Activated naive CD4-positive, alpha-beta T cell treated with Interleukin-2 at 50 U/mL for 16 hours (primary cell): ENCODE measurements at regions not wholly inside any gene's neighbourhood (a gene's known extent, or its start where the extent isn't known, plus 50 kb on each side); places are given as distances from the start of the nearest gene placed in this dataset.
"Not testable (repeated sequence)": the region's sequence is repeated elsewhere in the genome, so short reads cannot be mapped to it uniquely, and the experiment has no call there.

Source experiments
- DNase-seq: peaks from one replicate; pipeline ENCODE4 v3.0.0-alpha.2; 2020

DNA sequence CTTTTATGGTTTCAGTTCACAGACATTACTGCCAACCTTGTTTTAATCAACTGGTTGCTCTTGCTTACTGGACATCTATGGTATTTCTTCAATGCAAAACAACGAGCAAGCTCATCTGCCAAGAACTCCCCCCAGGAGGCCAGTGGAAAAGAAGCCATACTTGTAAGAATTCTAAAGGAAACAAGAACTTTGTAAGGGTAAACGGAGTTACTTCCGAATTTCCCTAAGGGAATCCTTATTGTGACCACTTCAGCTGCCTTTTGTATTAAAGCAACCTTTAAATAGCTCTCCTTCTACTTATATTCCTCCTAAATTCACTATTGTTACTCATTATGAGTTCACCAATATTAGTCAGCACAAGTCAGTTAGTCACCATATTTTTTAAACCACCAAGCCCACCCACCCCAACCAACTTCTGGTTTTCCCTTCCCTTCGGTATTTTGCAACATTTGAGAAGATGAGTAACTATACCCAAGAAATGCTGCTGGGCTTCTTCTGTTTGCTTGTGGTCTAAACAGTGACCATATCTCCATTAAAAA lies 602.8 kb upstream of the DIPK2B start:
- DNase-seq, result peak; percentile 50

DNA sequence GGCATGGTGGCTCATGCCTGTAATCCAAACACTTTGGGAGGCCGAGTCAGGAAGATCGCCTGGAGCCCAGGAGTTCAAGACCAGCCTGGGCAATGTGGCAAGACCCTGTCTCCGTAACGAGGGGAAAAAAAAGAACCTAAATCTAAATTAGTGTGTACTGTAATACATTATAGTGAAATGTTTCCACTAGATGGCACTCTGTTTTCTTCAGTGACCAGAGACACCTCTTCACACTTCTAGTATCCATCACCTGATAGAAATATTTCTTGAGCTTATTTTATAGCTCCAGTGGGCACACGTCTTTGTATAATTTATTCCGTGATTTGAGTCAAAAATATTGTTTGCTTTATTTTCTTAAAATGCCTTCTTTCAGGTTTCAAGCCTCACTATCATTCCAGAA lies 600.9 kb upstream of the DIPK2B start:
- DNase-seq, result no peak

DNA sequence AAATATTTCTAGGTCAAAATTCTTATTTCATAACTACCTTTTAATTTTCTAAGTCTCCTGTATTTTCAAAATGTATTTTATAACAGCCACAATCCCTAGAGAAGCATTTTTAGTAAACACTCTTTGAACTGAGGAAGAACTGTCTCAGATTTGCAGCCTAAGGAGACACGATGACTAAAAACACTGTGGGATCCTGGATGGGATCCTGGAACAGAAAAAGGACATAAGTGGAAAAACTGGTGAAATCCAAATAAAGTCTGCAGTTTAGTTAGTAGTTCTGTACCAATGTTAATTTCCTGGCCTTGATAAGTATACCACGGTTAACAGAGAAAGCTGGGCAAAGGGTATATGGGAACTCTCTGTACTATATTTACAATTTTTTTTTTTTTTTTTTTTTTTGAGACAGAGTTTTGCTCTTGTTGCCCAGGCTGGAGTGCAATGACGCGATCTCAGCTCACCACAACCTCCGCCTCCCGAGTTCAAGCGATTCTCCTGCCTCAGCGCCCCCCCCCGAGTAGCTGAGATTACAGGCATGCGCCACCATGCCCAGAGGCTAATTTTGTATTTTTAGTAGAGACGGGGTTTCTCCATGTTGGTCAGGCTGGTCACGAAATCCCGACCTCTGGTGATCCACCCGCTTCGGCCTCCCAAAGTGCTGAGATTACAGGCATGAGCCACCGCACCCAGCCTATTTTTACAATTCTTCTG lies 600.2 kb upstream of the DIPK2B start:
- DNase-seq, result not testable (repeated sequence)

- no peak for DNase-seq
Observed at GRCh38 chrX:45799576-45799975, 598.9 kb upstream of the DIPK2B start.

DNA sequence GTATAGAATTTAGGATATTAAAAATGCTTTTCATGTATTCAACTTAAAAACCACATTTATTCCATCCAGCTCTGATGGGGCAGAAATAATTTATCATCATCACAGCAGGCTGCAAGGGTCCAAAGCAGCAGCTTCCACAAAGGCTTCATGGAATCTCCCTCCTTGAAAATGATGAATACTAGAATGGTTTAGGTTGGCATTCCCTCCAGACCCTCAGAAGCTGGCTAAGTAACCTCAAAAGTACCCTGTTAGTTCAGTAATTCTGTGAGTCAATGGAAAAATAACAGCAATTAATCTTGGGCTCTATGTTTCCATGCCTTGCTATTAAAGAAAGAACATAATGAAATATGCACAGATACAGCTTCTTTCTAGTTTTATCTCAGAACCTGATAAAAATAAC lies 594.9 kb upstream of the DIPK2B start:
- no peak for DNase-seq

DNA sequence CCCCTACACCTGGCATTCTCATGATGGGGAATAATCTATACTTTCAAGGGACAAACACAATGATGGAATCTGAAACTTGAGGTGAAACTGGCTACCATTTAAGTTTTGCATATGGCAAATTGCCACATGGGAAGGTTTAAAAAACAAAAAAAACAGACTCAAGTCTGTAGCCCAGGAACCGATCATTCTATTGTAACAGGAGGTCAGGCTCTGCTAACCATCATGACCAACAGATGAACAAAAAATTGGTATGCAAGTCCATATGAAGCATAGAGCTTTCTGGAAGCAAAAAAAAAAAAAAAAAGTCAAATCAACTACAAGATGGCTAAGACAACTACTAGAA lies 594.3 kb upstream of the DIPK2B start:
- no peak for DNase-seq

DNA sequence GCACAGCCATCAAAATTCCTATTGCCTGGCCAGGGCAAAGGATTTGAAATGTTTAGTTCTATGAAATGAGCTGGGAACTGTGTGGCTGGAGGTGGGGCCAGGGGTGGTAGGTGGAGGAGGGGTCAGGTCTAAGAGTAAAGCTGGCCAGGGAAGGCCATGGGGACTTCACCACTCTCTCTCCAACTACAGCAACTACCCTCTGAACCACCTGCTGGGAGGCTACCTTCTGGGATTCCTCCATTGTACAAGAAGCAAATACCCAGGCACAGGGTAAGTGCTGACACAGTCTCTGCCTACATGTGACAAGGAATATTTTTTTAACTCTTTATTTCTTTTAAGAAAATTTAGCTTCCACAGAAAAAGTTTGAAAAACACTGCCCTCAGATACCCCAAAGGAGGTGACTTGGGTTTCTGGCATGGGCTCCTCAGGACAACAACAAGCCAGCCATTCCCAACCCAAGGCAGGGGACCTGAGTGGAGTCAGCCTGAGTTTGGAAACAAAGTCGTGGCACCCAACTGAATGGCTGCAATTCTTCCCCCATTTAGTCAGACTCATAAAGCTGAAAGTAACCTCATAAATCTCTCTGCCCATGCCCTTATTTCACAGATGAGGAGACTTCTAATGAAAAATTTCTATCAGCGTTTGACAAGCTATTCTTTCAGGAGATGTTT lies 593.8 kb upstream of the DIPK2B start:
- no peak for DNase-seq

DNA sequence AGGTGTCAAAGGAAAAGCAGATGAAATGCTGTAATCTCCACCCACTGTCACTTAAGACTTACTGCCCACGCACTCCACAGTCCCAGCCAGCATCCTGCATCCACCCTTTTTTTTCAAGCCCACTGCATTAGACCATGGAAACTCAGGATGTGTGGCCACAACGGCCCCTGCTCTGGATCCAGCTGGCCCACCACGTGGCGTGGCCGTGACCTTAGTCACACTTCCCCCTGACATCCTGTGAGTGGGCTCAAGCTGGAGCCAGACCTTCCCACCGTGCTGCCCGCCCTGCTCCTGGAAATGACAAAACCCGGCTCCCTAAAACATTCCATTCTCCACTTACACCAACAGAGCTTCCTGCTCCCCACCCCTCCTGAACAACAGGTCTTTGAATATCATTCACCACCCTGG lies 588.3 kb upstream of the DIPK2B start:
- DNase-seq, result no peak

GRCh38 chrX:45788315-45788714 lies 587.6 kb upstream of the DIPK2B start:
- DNase-seq, result no peak

- no peak for DNase-seq
Observed at GRCh38 chrX:45784590-45784989, 583.9 kb upstream of the DIPK2B start.

DNA sequence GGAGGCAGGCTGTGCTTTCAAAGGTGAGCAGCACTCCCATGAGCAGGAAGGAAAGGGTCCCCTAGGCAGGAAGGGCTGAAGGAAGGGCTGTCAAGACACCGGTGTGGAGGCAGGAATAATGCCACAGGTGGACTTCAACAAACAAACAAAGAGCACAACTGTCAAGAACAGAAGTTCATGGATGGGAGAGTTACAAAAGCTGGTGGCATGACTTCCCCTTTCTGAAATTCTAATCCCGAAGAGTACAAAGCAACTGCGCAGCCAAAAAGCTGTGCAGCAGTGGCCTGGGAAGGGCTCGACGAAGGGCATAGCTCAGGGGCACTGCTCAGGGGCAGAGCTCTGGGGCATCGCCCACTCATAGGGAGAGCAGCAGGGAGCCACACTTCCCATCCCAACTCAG lies 582.3 kb upstream of the DIPK2B start:
- DNase-seq, result no peak

DNA sequence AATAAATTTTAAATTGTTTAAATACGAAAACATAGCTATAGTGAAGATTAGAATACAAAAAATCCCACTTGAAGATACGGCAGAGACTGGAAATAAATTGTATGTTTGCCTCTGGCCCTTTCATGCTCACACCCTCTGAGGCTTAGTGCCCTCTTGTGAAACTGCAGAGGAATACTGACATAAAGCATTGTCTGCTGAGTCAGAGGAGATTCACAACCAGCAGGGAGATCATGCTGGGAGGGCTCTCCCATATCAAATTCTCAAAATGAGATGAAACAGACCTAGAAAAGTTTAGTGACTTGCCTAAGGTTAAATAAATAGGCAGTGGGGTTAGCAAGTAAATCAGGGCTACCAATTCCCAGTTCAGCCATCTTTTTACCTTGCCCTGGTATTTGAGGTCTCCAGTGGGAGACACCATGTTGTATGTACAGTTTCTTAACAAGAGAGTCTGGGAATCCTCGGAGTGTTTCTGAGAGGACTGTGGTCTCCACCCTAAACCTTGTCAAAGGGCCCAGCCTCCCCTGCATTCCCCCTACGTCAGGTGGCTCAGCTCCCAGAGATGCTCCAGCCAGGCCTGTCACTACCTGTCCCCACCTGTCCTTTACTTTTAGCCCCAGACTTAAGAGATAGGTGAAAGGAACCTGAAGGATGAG lies 581.4 kb upstream of the DIPK2B start:
- no peak for DNase-seq

DNA sequence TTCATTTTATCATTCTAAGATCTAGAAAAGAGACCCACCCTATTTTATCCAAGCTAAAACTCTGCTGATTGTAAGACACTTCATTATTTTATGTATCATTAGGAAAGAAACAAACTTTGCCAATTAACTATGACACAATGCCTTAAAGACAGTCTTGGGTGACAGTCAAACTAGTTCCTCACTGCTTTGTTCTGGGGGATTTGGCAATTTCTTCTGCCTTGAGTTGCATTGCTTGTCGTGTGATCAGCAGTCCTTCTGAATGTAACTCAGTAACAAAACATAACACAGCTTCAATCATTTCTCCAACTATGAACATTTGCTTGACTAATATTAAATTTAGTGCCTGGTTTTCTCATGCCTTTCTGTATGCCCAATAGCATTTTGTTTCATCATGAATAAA lies 577.9 kb upstream of the DIPK2B start:
- DNase-seq, result no peak

GRCh38 chrX:45777366-45777765 lies 576.7 kb upstream of the DIPK2B start:
- no peak for DNase-seq

- DNase-seq, result no peak
Observed at GRCh38 chrX:45775468-45775867, 574.8 kb upstream of the DIPK2B start.

DNA sequence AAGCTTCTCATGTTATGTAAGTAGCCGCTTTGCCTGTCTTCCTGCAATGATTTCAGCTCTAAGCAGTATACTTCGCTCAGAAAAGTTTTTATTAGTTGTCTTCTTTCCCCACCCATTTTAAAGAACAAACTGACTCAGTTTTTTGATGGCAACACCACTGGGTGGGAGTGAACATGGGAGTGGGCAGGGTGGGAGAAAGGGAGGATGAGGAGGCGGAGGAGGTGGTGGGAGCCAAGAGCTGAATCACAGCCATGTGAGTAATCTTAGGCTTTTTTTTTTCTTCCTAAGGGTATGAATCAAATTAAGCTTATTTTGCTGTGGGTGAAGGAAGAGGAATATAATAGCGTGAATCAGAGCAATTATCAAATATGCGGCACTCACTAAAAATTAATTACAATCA lies 574.3 kb upstream of the DIPK2B start:
- DNase-seq, result peak; percentile 34

DNA sequence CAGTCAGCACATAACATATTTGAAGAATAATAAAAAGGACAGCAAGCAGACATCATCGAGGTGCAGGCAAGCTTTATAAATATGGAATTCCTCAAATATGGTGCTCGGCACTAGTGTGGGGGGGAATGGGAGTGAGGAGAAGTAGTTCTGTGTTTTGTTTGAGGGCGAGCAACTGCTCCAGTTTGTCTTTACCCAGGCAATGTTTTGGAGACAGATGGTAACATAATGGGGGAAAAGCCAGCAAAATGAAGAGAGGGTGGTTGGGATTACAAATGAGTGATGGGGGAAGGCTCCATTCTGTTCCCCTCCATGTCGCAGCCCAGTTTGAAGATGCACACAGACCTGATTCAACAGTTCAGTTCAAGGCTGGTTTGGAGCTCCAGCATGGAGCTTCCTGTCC lies 572.9 kb upstream of the DIPK2B start:
- no peak for DNase-seq

- peak; percentile 56 for DNase-seq
Observed at GRCh38 chrX:45771560-45772340, 571.1 kb upstream of the DIPK2B start.

GRCh38 chrX:45771114-45771513 lies 570.4 kb upstream of the DIPK2B start:
- DNase-seq, result no peak

GRCh38 chrX:45769761-45770582 lies 569.3 kb upstream of the DIPK2B start:
- DNase-seq, result peak; percentile 60

DNA sequence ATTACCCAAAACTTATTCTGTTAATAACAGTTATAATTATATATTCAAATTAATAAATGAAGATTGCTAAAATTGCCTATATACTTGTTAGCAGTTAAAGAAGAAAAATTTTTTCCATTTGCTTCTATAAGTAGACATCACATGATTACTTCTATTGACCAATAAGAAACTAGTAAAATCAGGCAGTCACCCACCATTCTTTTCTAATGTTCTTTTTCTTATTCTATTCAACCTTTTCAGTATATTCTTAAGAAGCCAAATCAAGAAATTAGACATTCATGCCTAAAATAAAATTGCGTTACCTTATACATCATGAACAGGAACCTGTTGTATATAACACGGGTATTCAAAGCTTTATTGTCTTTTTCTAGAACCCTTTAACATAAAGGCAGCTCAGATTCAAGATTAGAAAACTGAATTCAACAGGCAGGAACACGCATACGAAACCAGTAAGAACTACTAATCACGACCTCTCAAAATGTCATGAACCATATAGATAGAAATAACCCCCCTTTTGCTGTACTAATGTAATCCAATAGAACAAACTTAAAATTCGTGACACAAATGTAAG lies 568.1 kb upstream of the DIPK2B start:
- DNase-seq, result no peak

DNA sequence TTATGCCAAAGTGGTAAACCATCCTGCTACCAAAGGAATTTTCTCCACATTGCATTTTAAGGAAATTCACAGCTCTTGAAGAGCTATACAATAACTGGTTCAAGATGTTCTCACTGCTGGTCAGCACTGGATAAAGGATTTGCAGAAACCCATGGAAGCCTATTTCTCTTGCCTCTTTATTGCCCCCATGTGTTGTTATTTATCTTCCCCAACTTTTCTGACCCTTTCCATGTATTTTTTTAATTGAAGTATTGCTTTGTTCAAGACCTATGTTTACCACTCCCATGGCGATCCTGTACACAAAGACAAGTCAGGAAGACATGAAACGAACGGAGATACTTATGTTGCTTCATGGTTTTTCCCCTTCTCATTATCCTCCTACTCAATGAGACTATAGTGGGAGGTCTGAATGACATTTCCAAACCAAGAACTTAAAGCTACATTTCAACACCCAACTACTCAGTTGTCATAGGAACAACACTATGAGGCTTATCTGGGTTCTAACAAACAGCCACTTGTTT lies 566.4 kb upstream of the DIPK2B start:
- DNase-seq, result no peak
